Neural cell (in vitro differentiated cells): ENCODE measurements at regions not wholly inside any gene's neighbourhood (a gene's known extent, or its start where the extent isn't known, plus 50 kb on each side); places are given as distances from the start of the nearest gene placed in this dataset.

ENCODE experiments used
- H2AFZ ChIP-seq: fragments of 200-600, 300-800 bp; sonication (generic), shearing (Covaris generic); 2 replicates; pipeline ENCODE4 v1.6.0; 2014; ENCODE audit warnings: low read depth, mild to moderate bottlenecking, antibody characterized with exemption, low read length, moderate library complexity
- H3F3A ChIP-seq: fragments of 200-600 bp; shearing (Covaris generic); 2 replicates; pipeline ENCODE4 v1.6.1; 2016; ENCODE audit warnings: mild to moderate bottlenecking, moderate library complexity, mixed read lengths, antibody characterized with exemption, low read length; ENCODE audit not compliant: insufficient read depth, poor library complexity, severe bottlenecking
- H3K27ac ChIP-seq: fragments of 200-600, 300-800 bp; sonication (generic), shearing (Covaris generic); 2 replicates; pipeline ENCODE4 v1.5.1; 2014; ENCODE audit warnings: mild to moderate bottlenecking, low read length, moderate library complexity
- H3K27me3 ChIP-seq: fragments of 300-800, 200-600 bp; sonication (generic), shearing (Covaris generic); 2 replicates; pipeline ENCODE4 v1.6.0; 2014; ENCODE audit warnings: mild to moderate bottlenecking, low read depth, low read length, moderate library complexity; ENCODE audit not compliant: insufficient read depth
- H3K36me3 ChIP-seq: fragments of 300-800, 200-600 bp; sonication (generic), shearing (Covaris generic); 2 replicates; pipeline ENCODE4 v1.5.1; 2014; ENCODE audit warnings: mild to moderate bottlenecking, antibody characterized with exemption, low read length, moderate library complexity; ENCODE audit not compliant: insufficient read depth
- H3K4me2 ChIP-seq: fragments of 300-800, 200-600 bp; sonication (generic), shearing (Covaris generic); 2 replicates; pipeline ENCODE4 v1.6.0; 2014; ENCODE audit warnings: mild to moderate bottlenecking, low read length
- H3K4me3 ChIP-seq: fragments of 300-800, 200-600 bp; sonication (generic), shearing (Covaris generic); 2 replicates; pipeline ENCODE4 v1.5.1; 2014; ENCODE audit warnings: mild to moderate bottlenecking, low read length, moderate library complexity
- H3K79me2 ChIP-seq: fragments of 200-600 bp; shearing (Covaris generic); replicated peaks from 2 replicates; pipeline ENCODE4 v1.6.0; 2014; ENCODE audit warnings: mild to moderate bottlenecking, low read length, moderate library complexity; ENCODE audit not compliant: insufficient read depth
- H3K9ac ChIP-seq: fragments of 300-800, 200-600 bp; sonication (generic), shearing (Covaris generic); 2 replicates; pipeline ENCODE4 v1.6.1; 2016; ENCODE audit warnings: mild to moderate bottlenecking, low read length, mixed read lengths
- H3K9me2 ChIP-seq: fragments of 200-600 bp; shearing (Covaris generic); 2 replicates; pipeline ENCODE4 v1.6.1; 2016; ENCODE audit warnings: mild to moderate bottlenecking, low read length, mixed read lengths; ENCODE audit not compliant: insufficient read depth
- H3K9me3 ChIP-seq: fragments of 200-600, 300-800 bp; sonication (generic), shearing (Covaris generic); 2 replicates; pipeline ENCODE4 v1.6.1; 2016; ENCODE audit warnings: mild to moderate bottlenecking, mixed run types, low read length, moderate library complexity, mixed read lengths
- H4K20me1 ChIP-seq: fragments of 200-600 bp; shearing (Covaris generic); 2 replicates; pipeline ENCODE4 v1.6.1; 2016; ENCODE audit warnings: mild to moderate bottlenecking, mixed run types; ENCODE audit not compliant: insufficient read depth
- EP300 ChIP-seq: fragments of 450-650 bp; conservative IDR thresholded peaks from 2 replicates; pipeline ENCODE4 v1.6.1; 2014; ENCODE audit warnings: antibody characterized with exemption, mild to moderate bottlenecking, moderate library complexity; ENCODE audit not compliant: poor library complexity, severe bottlenecking
- EZH2 ChIP-seq: fragments of 200-600, 300-800 bp; shearing (Covaris generic), sonication (generic); IDR thresholded peaks from 2 replicates; pipeline ENCODE4 v1.6.1; 2014; ENCODE audit warnings: antibody characterized with exemption, low read length, borderline replicate concordance, mild to moderate bottlenecking; ENCODE audit not compliant: insufficient read depth, poor library complexity, severe bottlenecking
- MXI1 ChIP-seq: fragments of 450-650 bp; conservative IDR thresholded peaks from 2 replicates; pipeline ENCODE4 v1.6.1; 2014; ENCODE audit warnings: antibody characterized with exemption, mild to moderate bottlenecking; ENCODE audit not compliant: poor library complexity, severe bottlenecking
- POLR2AphosphoS5 ChIP-seq: IDR thresholded peaks from 2 replicates; pipeline ENCODE4 v1.6.1; 2012
- RAD21 ChIP-seq: fragments of 450-650 bp; conservative IDR thresholded peaks from 2 replicates; pipeline ENCODE4 v1.6.1; 2014; ENCODE audit warnings: antibody characterized with exemption, mild to moderate bottlenecking, moderate library complexity
- SMC3 ChIP-seq: fragments of 450-650 bp; conservative IDR thresholded peaks from 2 replicates; pipeline ENCODE4 v1.6.1; 2014; ENCODE audit warnings: antibody characterized with exemption, mild to moderate bottlenecking, moderate library complexity; ENCODE audit not compliant: poor library complexity
- TAF1 ChIP-seq: IDR thresholded peaks from 2 replicates; pipeline ENCODE4 v1.6.1; 2012; ENCODE audit warnings: low read depth
- TF ChIP-seq, protein P1 (sequence below): IDR thresholded peaks from 2 replicates; pipeline ENCODE4 v1.6.1; 2012; ENCODE audit warnings: borderline replicate concordance
- TF ChIP-seq, protein P2 (sequence below): fragments of 450-650 bp; IDR thresholded peaks from 2 replicates; pipeline ENCODE4 v1.5.1; 2014; ENCODE audit warnings: antibody characterized with exemption, mild to moderate bottlenecking, moderate library complexity; ENCODE audit not compliant: poor library complexity, severe bottlenecking

GRCh38 chr6:86459978-86460377 lies 477.4 kb upstream of the HTR1E start:
- H3F3A ChIP-seq = no peaks in the 10 kb centered on the region
- no peaks in the 10 kb centered on the region for H3K9me2 ChIP-seq
- no peak overlapping the region for H3K9ac ChIP-seq
- H3K4me2 ChIP-seq = no peak overlapping the region
- H3K79me2 ChIP-seq = no peaks in the 10 kb centered on the region
- no peaks in the 10 kb centered on the region for H3K27me3 ChIP-seq
- no peaks in the 10 kb centered on the region for H3K36me3 ChIP-seq
- H3K27ac ChIP-seq = no peak overlapping the region
- no peak for TF ChIP-seq RAD21
- no peak for TF ChIP-seq TAF1
- TF ChIP-seq, protein P1, sequence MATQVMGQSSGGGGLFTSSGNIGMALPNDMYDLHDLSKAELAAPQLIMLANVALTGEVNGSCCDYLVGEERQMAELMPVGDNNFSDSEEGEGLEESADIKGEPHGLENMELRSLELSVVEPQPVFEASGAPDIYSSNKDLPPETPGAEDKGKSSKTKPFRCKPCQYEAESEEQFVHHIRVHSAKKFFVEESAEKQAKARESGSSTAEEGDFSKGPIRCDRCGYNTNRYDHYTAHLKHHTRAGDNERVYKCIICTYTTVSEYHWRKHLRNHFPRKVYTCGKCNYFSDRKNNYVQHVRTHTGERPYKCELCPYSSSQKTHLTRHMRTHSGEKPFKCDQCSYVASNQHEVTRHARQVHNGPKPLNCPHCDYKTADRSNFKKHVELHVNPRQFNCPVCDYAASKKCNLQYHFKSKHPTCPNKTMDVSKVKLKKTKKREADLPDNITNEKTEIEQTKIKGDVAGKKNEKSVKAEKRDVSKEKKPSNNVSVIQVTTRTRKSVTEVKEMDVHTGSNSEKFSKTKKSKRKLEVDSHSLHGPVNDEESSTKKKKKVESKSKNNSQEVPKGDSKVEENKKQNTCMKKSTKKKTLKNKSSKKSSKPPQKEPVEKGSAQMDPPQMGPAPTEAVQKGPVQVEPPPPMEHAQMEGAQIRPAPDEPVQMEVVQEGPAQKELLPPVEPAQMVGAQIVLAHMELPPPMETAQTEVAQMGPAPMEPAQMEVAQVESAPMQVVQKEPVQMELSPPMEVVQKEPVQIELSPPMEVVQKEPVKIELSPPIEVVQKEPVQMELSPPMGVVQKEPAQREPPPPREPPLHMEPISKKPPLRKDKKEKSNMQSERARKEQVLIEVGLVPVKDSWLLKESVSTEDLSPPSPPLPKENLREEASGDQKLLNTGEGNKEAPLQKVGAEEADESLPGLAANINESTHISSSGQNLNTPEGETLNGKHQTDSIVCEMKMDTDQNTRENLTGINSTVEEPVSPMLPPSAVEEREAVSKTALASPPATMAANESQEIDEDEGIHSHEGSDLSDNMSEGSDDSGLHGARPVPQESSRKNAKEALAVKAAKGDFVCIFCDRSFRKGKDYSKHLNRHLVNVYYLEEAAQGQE = no peak
- TF ChIP-seq EP300 = no peak
- TF ChIP-seq EZH2 = no peak
- no peak for TF ChIP-seq SMC3
- no peak for TF ChIP-seq POLR2AphosphoS5
- TF ChIP-seq MXI1 = no peak
- TF ChIP-seq, protein P2, sequence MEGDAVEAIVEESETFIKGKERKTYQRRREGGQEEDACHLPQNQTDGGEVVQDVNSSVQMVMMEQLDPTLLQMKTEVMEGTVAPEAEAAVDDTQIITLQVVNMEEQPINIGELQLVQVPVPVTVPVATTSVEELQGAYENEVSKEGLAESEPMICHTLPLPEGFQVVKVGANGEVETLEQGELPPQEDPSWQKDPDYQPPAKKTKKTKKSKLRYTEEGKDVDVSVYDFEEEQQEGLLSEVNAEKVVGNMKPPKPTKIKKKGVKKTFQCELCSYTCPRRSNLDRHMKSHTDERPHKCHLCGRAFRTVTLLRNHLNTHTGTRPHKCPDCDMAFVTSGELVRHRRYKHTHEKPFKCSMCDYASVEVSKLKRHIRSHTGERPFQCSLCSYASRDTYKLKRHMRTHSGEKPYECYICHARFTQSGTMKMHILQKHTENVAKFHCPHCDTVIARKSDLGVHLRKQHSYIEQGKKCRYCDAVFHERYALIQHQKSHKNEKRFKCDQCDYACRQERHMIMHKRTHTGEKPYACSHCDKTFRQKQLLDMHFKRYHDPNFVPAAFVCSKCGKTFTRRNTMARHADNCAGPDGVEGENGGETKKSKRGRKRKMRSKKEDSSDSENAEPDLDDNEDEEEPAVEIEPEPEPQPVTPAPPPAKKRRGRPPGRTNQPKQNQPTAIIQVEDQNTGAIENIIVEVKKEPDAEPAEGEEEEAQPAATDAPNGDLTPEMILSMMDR = no peak
- H4K20me1 ChIP-seq = no peaks in the 10 kb centered on the region
- no peaks in the 10 kb centered on the region for H3K9me3 ChIP-seq
- no peak overlapping the region for H2AFZ ChIP-seq
- no peak overlapping the region for H3K4me3 ChIP-seq

DNA sequence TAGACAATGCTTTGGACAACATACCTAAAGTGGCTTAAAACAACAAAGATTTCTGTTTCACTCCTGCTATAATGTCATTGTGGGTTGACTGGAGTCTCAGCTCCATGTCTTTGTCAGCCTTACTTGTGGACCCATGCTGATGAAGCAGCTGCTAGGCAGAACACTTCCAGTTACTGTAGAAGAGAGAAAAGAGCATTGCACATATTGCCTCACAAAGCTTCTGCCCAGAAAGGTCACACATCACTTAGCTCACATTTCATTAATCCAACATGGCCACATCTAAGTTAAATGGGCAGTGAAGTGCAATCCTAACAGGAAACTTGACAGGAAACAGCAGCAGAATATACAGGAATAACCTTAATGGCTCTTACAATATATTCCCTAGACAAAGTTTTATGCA lies 480.5 kb upstream of the HTR1E start:
- Histone ChIP-seq H3K4me3 (no peak overlapping the region), H3F3A (no peaks in the 10 kb centered on the region), H3K27ac (no peak overlapping the region), H2AFZ (no peak overlapping the region), H3K27me3 (no peaks in the 10 kb centered on the region), H3K79me2 (no peaks in the 10 kb centered on the region), H3K9me2 (no peaks in the 10 kb centered on the region), H3K9me3 (no peaks in the 10 kb centered on the region), H3K36me3 (no peaks in the 10 kb centered on the region), H3K4me2 (no peak overlapping the region), H3K9ac (no peak overlapping the region), H4K20me1 (no peaks in the 10 kb centered on the region)
- TF ChIP-seq RAD21 (no peak), SMC3 (no peak), EZH2 (no peak), MXI1 (no peak), POLR2AphosphoS5 (no peak), EP300 (no peak), TAF1 (no peak)
- TF ChIP-seq, protein P2 = no peak
- TF ChIP-seq, protein P1 = no peak
